Stomach (tissue), 8 donors: ENCODE measurements at regions not wholly inside any gene's neighbourhood (a gene's known extent, or its start where the extent isn't known, plus 50 kb on each side); places are given as distances from the start of the nearest gene placed in this dataset.

Experiments
- DNase-seq, 2 donors: peaks; one replicate each; pipeline versions ENCODE4 v3.0.0 to v3.0.0-alpha.2; 2013 to 2019
- H3K27ac ChIP-seq, 5 donors: fragments of 200-600 bp in 4 of 5; sonication (generic) in 4 of 5; one replicate each; pipeline ENCODE4 v1.5.1; 2013 to 2019; ENCODE audit warnings: mild to moderate bottlenecking in 1 of 5, moderate library complexity in 1 of 5
- H3K27me3 ChIP-seq, 3 donors: fragments of 200-600 bp; sonication (generic); one replicate each; pipeline ENCODE4 v1.5.1; 2017 to 2019; ENCODE audit warnings: mixed run types in 1 of 3
- H3K36me3 ChIP-seq, 4 donors: fragments of 200-600 bp; sonication (generic); 1 replicate in 3 of 4; 2 replicates in 1 of 4; pipeline ENCODE4 v1.5.1; 2016 to 2019
- H3K4me1 ChIP-seq, 4 donors: fragments of 200-600 bp; sonication (generic); one replicate each; pipeline ENCODE4 v1.5.1; 2016 to 2019
- H3K4me3 ChIP-seq, 4 donors: fragments of 200-600 bp; sonication (generic) in 3 of 4; one replicate each; pipeline ENCODE4 v1.5.1; 2016 to 2019; ENCODE audit warnings: mild to moderate bottlenecking in 1 of 4
- H3K9me3 ChIP-seq, 4 donors: fragments of 200-600 bp; sonication (generic); one replicate each; pipeline ENCODE4 v1.5.1; 2016 to 2019
- EP300 ChIP-seq: sonication (generic); formaldehyde crosslinking; IDR thresholded peaks from one replicate; pipeline ENCODE4 v1.6.1; 2017; ENCODE audit warnings: antibody characterized with exemption
- POLR2A ChIP-seq, 4 donors: fragments of 450-650 bp; IDR thresholded peaks; one replicate each; pipeline ENCODE4 v1.6.1; 2016; ENCODE audit warnings: antibody characterized with exemption in 4 of 4, control low read depth in 2 of 4, mild to moderate bottlenecking in 1 of 4, moderate library complexity in 1 of 4
- POLR2AphosphoS5 ChIP-seq, 3 donors: sonication (generic); formaldehyde crosslinking; IDR thresholded peaks; one replicate each; pipeline ENCODE4 v1.6.1; 2016; ENCODE audit warnings: antibody characterized with exemption in 3 of 3
- WGBS, 5 donors: extraction: QIAGEN DNeasy Blood & Tissue Kit in 3 of 5; methylation state at CpG; one replicate each; pipeline versions ENCODE4 v1.1.5 to v1.1.7; 2013 to 2018; 5-methylcytosine and 5-hydroxymethylcytosine counted together
- intact Hi-C: fragments of 100-400 bp; cut with DNase I; formaldehyde crosslinking; loops from one replicate; pipeline ENCODE4 v1.15.1; 2023; ENCODE audit warnings: low total_unique reads
- TF ChIP-seq, protein P1 (sequence below), 7 experiments: fragments of 450-650 bp in 4 of 7; fragments of 200-600 bp in 3 of 7; sonication (generic) in 3 of 7; IDR thresholded peaks; one replicate each; pipeline ENCODE4 v1.5.1; 2016 to 2019; ENCODE audit warnings: antibody characterized with exemption in 7 of 7, control low read depth in 2 of 7, mild to moderate bottlenecking in 1 of 7
- donor health status: healthy with polysubstance abuse.
- donor health status: Bipolar disorder and iron deficiency.
- donor health status: healthy.

DNA sequence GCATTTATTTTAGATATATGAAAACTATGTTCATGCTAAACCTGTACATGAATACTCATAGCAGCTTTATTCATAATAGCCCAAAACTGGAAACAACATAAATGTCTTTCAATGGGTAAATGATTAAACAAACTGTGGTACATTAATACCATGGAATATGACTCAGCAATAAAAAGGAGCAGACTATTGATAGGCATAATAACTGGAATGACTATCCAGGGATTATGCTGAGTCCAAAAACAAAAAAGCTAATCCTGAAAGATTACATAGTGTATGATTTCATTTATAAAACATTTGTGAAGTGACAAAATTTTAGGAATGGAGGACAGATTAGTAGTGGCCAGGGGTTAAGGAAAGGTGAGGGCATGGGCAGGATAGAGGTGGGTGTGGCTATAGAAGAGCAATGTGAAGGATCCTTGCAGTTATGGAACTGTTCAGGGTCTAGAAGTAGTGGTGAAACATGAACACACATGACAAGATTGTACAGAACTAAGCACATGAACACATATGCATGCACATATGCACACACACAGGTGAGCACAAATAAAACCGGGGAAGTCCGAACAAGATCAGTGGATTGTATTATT lies 61.1 kb upstream of the CDKN3 start:
- intact Hi-C loops = no loop called here
- WGBS, 5 donors = 91 to 99% (median 98%) methylated on average over 2 of the region's 2 CpGs

DNA sequence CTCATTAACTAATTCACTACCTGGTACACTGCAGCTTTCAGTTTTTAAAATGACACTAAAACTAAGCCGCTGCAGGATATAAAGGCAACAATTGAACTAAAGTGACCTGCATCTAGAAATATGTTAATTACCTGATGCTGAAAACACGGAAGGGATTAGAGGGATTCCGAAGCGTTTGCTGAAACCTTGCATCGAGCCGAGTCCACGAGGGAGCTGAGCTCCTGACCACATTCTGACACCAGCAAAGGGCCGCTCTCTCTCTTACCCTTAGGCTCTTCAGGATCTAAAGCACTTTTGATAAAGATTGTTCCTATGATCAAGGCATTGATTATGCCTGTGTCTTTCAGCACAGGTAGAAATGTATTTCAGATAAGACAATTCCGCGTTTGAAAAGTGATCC lies 59.5 kb upstream of the CDKN3 start:
- intact Hi-C loops = no loop called here
- no peak overlapping the region for H3K27ac ChIP-seq
- H3K4me1 ChIP-seq = peaks cover 0 to 5% (median under 1%) of the 10 kb centered on the region in 4 donors
- no peaks in the 10 kb centered on the region for H3K9me3 ChIP-seq
- WGBS, 5 donors = 79 to 85% (median 82%) methylated on average over 10 of the region's 10 CpGs
- TF ChIP-seq POLR2A (IDR thresholded peaks at IDR 0.05) (no peak), EP300 (no peak), POLR2AphosphoS5 (IDR thresholded peaks at IDR 0.05) (no peak)
- TF ChIP-seq, protein P1, sequence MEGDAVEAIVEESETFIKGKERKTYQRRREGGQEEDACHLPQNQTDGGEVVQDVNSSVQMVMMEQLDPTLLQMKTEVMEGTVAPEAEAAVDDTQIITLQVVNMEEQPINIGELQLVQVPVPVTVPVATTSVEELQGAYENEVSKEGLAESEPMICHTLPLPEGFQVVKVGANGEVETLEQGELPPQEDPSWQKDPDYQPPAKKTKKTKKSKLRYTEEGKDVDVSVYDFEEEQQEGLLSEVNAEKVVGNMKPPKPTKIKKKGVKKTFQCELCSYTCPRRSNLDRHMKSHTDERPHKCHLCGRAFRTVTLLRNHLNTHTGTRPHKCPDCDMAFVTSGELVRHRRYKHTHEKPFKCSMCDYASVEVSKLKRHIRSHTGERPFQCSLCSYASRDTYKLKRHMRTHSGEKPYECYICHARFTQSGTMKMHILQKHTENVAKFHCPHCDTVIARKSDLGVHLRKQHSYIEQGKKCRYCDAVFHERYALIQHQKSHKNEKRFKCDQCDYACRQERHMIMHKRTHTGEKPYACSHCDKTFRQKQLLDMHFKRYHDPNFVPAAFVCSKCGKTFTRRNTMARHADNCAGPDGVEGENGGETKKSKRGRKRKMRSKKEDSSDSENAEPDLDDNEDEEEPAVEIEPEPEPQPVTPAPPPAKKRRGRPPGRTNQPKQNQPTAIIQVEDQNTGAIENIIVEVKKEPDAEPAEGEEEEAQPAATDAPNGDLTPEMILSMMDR (IDR thresholded peaks at IDR 0.05) = no peak
- no peak for DNase-seq
- H3K36me3 ChIP-seq = no peaks in the 10 kb centered on the region
- H3K4me3 ChIP-seq = no peak overlapping the region
- H3K27me3 ChIP-seq = no peaks in the 10 kb centered on the region

More for the DNA sequence above, 61.1 kb upstream of the CDKN3 start:
- Histone ChIP-seq H3K27ac (no peak overlapping the region), H3K4me3 (no peak overlapping the region), H3K36me3 (no peaks in the 10 kb centered on the region), H3K27me3 (no peaks in the 10 kb centered on the region), H3K4me1 (peaks cover 0 to 22% (median 14%) of the 10 kb centered on the region in 4 donors), H3K9me3 (no peaks in the 10 kb centered on the region)
- TF ChIP-seq, protein P1 (IDR thresholded peaks at IDR 0.05) = no peak
- no peak for TF ChIP-seq EP300
- TF ChIP-seq POLR2AphosphoS5 (IDR thresholded peaks at IDR 0.05) = no peak
- no peak for TF ChIP-seq POLR2A (IDR thresholded peaks at IDR 0.05)
- DNase-seq = no peak

DNA sequence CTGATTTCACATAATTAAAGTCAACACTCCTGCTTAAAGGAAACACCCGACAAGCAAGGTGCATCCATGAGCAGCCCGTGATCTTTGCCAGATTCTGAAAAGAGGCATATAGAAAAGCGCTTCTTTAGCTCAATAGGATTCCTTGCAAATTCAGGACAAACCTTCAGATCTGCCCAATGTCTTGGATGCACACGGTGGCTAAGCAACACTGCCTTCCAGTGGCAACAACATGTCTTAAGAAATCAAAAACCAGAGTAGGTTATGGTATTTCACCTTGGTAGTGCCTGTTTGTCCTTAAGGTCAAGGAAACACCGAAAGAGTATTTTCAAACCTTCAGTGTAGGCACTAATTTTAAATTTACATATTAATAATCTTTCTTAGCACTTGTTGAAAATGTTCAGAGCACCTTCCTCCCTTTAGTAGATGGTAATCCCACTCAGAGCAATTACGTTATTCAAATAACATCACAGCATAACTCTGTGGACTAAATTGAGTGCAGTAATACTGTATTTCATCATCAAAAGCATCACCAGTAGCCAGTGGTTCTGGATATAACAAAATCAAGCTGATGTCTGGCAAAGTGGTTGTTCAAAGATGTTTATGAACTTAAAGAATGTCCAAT lies 58.0 kb upstream of the CDKN3 start:
- peaks cover 0 to 14% (median 3%) of the 10 kb centered on the region in 4 donors for H3K4me1 ChIP-seq
- DNase-seq = peak in 1 of 2 donors; percentile 73
- intact Hi-C loops = no loop called here

DNA sequence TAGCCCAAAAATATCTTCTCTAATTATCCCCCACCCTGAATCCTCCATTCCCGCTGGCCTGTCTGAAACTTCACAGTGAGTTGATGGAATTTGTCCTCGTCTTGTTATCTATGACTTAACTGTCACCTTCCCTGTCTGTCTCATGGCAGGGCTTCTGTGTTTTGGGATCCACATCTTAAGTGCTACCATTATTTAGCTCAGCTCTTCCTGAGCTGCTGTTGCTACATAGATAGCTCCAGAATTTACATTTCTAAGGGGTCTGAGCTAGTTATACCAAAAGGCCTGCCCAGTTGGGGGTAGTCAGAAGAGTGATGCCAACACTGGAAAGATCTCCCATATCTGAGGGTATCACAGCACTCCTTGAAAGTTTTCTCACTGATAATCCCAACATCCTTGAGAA lies 57.0 kb upstream of the CDKN3 start:
- Histone ChIP-seq H3K4me1 (peaks cover 0 to 17% (median 4%) of the 10 kb centered on the region in 4 donors), H3K27me3 (no peaks in the 10 kb centered on the region), H3K9me3 (no peaks in the 10 kb centered on the region), H3K27ac (no peak overlapping the region), H3K36me3 (no peaks in the 10 kb centered on the region), H3K4me3 (no peak overlapping the region)
- no peak for DNase-seq
- TF ChIP-seq POLR2A (IDR thresholded peaks at IDR 0.05) = no peak
- TF ChIP-seq POLR2AphosphoS5 (IDR thresholded peaks at IDR 0.05) = no peak
- TF ChIP-seq, protein P1 (IDR thresholded peaks at IDR 0.05) = no peak
- TF ChIP-seq EP300 = no peak
- WGBS, 5 donors = 85 to 95% (median 89%) methylated on average over 2 of the region's 2 CpGs
- intact Hi-C loops = loop anchor here (10.0 kb wide), 2 partner anchors 805 to 1045 kb away; no protein-coding TSS in a partner anchor

More for the DNA sequence above, 58.0 kb upstream of the CDKN3 start:
- H3K4me3 ChIP-seq = no peak overlapping the region
- H3K9me3 ChIP-seq = no peaks in the 10 kb centered on the region
- H3K27me3 ChIP-seq = no peaks in the 10 kb centered on the region
- H3K27ac ChIP-seq = no peak overlapping the region
- no peaks in the 10 kb centered on the region for H3K36me3 ChIP-seq
- 27 to 35% (median 31%) methylated on average over 6 of the region's 6 CpGs for WGBS, 5 donors
- TF ChIP-seq, protein P1 (IDR thresholded peaks at IDR 0.05) = peak in 4 of 7 experiments; percentile 16 to 46 (median 34)
- TF ChIP-seq POLR2A (IDR thresholded peaks at IDR 0.05) = no peak
